CD4-positive, alpha-beta T cell treated with Interferon alpha-2 for 1 hour (primary cell): ENCODE measurements at regions not wholly inside any gene's neighbourhood (a gene's known extent, or its start where the extent isn't known, plus 50 kb on each side); places are given as distances from the start of the nearest gene placed in this dataset.
A peak's percentile ranks its signal among the peaks of the same experiment; 100 is the strongest.

Source experiments
- DNase-seq, 2 donors: peaks; one replicate each; pipeline ENCODE4 v3.0.0-alpha.2; 2020 to 2022

- DNase-seq = no peak
Observed at GRCh38 chr4:60078984-60079383, 1121.1 kb upstream of the ADGRL3 start.

DNA sequence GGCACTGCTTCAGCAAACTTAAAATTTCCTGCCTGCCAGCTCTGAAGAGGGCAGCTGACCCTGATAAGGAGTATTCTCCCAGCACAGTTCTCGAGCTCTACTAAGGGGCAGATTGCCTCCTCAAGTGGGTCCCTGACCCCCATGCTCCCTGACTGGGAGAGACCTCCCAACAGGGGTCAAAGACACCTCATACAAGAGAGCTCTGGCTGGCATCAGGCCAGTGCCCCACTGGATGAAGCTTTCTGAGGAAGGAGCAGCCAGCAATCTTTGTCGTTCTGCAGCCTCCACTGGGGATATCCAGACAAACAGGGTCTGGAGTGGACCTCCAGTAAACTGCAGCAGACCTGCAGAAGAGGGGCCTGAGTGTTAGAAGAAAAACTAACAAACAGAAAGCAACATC lies 1118.3 kb upstream of the ADGRL3 start:
- DNase-seq = no peak

GRCh38 chr4:60088807-60089486 lies 1111.2 kb upstream of the ADGRL3 start:
- no peak for DNase-seq

DNA sequence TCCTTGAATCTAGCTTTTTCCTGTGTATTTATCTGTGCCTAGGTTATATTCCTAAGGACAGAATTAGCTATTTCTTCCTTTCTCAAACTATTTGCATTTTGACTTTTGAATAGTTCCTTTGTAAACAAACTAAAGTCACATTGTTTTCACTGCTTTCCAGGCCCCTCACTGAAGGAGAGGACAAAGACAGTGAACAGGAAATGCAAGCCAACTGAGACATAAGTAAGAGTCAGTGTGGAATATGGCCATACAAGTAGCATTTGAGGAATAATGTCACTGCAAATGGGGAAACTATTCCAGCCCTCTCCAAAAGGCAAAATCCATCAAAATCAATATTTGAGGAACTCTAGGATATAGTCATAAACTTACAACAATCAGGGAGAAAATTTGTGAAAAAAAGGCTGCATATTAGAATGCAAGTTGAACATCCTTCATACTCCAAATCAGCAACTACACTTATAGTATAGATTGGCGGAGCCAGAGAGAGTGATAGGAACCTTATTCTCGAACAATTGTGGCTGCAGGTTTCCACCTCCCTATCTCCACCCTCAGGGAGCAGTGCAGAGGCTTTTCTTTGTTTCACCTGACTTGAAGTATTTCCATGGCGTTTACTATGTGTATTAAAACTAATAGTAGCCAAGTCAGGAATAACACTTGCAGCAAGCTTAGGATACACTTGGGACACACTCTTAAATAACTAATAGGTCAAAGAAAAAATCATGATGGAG lies 1110.4 kb upstream of the ADGRL3 start:
- no peak for DNase-seq

DNA sequence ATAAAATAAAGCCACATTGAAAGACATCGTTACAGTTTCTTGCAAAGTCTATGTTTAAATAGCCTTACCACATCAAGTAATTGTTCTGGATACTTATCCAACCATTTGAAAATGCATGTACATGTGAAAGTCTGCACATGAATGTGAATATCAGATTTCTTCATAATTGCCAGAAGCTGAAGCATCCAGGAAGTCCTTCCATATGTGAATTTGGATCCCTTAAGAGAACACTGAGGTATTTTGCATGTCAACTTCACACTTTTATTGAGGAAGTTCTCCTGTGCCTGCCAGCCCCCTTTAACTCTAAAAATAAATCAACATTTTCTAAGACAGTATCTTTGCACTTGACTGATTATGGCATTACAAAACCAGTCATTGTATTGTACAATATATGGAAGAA lies 1103.5 kb upstream of the ADGRL3 start:
- no peak for DNase-seq

DNA sequence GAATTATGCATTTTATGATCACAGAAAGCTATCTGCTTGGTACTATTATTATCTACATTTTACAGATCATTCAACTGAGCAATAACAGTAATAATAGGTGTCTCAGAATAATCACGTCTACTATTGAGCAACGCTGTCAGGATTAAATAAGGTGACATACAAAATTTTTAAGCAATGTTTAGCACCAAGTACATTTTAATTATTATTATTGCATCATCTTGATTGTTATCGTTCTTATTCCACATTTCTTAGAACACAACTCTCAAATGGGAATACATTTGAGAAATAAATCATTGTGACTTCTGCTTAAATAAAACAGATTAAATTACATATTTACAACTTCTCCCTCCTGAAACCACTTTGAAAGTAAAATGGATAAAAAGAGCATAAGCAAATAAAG lies 1083.5 kb upstream of the ADGRL3 start:
- no peak for DNase-seq

- DNase-seq = no peak
Observed at GRCh38 chr4:60117726-60118323, 1082.3 kb upstream of the ADGRL3 start.

DNA sequence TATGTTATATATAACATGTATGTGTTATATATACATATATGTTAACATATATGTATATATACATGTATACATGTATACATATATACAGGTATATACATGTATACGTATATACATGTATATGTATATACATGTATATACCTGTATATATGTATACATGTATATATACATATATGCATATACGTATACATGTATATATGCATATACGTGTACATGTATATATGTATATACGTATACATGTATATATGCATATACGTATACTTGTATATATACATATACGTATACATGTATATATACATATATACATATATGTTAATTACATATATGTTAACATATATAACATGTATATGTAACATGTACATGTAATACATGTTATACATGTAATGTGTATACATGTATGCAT lies 1077.3 kb upstream of the ADGRL3 start:
- no peak for DNase-seq

GRCh38 chr4:60128888-60129287 lies 1071.2 kb upstream of the ADGRL3 start:
- DNase-seq = no peak

GRCh38 chr4:60129740-60130139 lies 1070.4 kb upstream of the ADGRL3 start:
- no peak for DNase-seq

- no peak for DNase-seq
Observed at GRCh38 chr4:60133375-60133774, 1066.8 kb upstream of the ADGRL3 start.

DNA sequence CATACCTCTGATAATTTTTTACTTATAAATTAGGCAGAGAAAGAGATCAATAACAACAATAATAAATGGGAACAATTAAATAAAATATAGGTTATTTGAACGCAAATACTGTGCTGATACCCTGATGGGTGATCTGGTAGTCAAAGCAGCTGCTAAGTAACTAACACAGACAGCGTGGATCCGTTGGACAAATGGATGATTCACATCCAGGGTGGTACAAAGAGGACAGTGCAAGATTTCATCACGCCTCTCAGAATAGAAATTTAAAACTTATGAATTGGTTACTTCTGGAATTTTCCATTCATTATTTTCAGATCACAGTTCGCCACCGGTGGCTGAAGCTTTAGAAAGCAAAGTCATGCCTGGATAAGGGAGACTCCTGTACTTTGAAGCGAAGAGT lies 1066.0 kb upstream of the ADGRL3 start:
- DNase-seq = no peak

DNA sequence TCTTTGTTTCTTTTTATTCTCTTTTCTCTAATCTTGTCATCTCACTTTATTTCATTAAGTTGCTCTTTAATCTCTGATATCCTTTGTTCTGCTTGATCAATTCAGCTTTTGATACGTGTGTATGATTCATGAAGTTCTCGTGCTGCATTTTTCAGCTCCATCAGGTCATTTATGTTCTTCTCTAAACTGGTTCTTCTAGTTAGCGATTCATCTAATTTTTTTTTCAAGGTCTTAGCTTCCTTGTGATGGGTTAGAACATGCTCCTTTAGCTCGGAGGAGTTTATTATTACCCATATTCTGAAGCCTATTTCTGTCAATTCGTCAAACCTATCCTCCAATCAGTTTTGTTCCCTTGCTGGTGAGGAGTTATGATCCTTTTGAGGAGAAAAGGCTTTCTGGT lies 1045.0 kb upstream of the ADGRL3 start:
- no peak for DNase-seq

DNA sequence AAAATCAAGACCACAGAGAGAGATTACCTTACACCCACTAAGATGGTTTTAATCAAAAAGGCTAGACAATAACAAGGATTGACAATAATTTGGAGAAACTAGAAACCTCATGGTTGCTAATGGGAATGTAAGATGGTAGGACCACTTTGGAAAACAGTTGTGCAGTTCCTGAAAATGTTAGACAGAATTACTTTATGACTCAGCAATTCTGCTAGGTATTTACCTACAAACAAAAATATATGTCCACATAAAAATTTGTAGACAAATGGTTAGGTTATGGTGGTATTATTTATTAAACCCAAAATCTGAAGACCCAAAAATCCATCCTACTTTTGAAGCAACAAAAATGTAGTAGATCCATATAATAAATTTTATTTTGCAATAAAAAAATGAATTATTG lies 1027.0 kb upstream of the ADGRL3 start:
- no peak for DNase-seq

DNA sequence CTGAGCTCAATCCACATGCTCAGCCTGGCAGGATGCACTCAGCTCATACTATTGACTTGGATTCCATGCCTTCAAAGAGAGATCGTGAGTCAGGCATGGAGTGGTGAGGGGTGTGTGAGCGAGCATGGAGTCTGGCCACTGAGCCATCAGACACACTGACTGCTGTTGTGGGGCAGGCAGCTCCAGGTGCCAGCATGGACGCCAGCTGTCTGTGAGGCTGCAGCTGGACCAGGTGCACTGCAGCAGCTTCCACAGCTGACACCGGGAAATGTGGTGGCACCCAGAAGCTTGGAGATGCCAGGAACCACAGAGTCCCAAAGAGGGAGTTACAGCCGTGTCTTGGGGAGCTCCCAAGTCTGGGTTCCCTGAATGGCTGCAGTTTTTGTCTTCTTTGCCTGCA lies 1026.4 kb upstream of the ADGRL3 start:
- no peak for DNase-seq

GRCh38 chr4:60175241-60175640 lies 1024.9 kb upstream of the ADGRL3 start:
- no peak for DNase-seq

DNA sequence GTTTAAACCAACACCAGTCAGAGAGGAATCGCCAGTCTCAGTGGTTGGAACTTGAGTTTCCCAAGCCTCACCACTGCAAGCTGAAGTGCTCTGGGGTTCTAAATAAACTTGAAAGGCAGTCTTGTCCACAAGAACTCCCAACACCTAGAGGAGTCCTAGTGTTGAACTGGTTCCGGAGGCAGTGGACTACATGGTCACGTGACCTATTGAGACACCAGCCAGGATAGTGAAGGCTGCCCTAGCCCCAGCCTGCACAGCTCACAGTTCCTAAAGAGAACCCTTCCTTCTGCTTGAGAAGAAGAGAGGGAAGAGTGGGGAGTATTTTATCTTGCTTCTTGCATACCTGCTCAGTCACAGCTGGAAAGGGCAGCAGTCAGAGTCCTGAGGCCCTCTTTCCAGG lies 1012.7 kb upstream of the ADGRL3 start:
- no peak for DNase-seq

- no peak for DNase-seq
Observed at GRCh38 chr4:60189286-60189685, 1010.8 kb upstream of the ADGRL3 start.

DNA sequence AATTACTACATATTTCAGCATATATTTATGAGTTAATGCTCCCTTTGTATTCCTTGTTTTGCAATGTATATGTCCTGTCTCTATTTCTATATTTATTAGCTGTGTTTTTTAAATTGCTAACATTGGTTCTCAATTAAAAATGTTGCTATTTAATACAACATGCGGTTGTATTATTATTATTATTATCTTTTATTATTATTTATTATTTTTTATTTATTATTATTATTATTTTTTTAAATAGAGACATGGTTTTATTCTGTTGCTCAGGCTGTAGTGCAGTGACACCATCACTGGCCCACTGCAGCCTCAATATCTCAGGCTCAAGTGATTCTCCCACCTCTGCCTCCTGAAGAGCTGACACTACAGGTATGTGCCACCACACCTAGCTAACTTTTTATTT lies 1005.9 kb upstream of the ADGRL3 start:
- DNase-seq = no peak

GRCh38 chr4:60195256-60195655 lies 1004.9 kb upstream of the ADGRL3 start:
- DNase-seq = no peak

- DNase-seq = peak in 1 of 2 donors; percentile 11
Observed at GRCh38 chr4:60201052-60201673, 999.0 kb upstream of the ADGRL3 start.

DNA sequence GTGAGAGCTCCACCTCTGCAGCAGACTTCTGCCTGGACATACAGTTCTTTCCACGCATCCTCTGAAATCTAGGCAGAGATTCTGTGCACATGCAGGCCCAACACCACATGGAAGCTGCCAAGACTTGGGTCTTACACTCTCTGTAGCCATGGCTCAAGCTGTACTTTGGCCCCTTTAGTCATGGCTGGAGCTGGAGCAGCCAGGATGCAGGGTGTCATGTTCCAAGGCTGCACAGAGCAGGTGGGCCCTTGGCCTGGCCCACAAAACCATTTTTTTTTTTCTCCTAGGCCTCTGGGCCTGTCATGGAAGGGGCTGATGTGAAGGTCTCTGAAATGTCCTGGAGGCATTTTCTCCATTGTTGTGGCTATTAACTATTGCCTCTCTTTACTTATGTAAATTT lies 990.5 kb upstream of the ADGRL3 start:
- DNase-seq = no peak

DNA sequence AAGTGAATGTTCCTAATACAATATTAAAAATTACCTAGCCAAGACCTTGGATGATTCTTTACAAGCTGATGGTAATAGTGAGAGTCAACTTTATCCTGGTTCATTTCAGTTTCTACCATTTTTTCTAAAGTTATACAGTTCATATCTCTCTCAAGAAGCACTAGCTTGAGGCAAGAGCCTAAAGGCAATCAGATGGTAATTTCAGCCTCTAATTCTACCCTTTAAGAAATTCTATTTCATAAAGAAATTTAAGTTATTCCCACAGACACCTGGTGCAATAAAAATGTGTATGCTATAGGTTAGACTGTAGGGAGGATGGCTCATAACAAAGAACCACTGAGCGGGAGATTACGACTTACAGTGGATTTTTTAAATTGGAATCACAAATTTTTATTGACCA lies 984.2 kb upstream of the ADGRL3 start:
- DNase-seq = no peak

- DNase-seq = no peak
Observed at GRCh38 chr4:60216752-60217151, 983.4 kb upstream of the ADGRL3 start.
